ENCODE measurements at regions not wholly inside any gene's neighbourhood (a gene's known extent, or its start where the extent isn't known, plus 50 kb on each side); places are given as distances from the start of the nearest gene placed in this dataset.
"Not testable (repeated sequence)": the region's sequence is repeated elsewhere in the genome, so short reads cannot be mapped to it uniquely, and the experiment has no call there.

DNA sequence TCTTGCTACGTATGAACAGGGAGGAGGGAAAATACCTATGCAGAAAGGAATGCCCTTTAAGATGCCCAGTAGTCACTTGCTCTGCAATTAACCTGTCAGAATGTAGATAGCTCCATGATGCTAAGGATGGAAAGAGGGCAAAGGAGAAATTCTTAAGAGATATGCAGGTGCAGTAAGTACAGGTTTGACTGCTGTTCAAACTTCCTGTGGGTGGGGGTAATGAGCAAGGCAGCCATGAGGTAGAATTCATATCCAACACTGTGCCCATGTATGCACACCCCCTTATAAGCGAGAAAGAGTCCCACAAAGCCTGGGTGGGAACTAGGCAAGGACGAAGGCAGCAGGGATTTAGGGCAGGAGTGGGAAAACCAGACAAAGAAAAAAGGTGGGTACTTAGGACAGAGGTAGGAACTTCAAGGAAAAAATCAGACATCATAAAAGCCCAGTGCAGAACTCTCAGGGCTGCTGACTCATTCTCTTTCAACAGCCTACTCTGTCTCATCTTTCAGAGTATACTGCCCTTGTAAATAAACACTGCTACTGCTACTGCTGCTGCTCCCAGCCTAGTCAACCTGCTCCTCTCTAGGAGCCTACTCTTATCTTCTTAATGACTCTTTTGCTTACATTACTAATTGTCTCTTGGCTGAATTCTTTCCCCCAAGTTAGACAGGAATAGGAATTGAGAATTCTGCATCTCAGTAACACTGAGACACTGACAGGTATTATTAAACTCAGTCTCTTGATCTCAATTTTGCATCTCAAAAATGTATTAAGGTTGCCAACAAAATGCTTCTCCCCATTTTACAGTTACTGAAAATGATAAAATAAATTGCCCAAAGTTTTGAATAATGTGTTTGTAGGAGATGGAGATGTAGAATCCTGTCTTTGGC, 189.0 kb downstream of the PTH2R start:
- no peak for DNase-seq (ENCODE audit: low spot score)
- intact Hi-C loops (cut with DNase I), result no loop called here

DNA sequence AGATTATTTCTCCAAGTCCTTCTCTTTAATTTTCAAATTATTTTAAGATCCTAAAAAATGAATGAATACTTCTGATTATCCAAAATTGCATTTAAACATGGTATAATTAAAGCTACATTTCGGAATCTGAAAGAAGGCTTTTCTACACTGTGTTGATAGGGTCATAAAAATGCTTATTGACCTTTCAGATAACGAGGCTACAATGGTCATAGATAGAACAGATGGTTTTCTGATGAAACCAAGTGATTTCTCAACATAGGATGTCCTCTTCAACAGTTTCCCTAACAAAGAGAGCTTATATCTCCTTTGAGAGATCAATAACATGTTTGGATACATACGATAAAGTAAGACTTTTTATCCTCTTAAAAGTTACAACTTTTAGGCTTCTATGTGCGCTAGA, 201.1 kb downstream of the PTH2R start:
- intact Hi-C loops (cut with DNase I), result no loop called here
- DNase-seq (ENCODE audit: low spot score), result no peak

DNA sequence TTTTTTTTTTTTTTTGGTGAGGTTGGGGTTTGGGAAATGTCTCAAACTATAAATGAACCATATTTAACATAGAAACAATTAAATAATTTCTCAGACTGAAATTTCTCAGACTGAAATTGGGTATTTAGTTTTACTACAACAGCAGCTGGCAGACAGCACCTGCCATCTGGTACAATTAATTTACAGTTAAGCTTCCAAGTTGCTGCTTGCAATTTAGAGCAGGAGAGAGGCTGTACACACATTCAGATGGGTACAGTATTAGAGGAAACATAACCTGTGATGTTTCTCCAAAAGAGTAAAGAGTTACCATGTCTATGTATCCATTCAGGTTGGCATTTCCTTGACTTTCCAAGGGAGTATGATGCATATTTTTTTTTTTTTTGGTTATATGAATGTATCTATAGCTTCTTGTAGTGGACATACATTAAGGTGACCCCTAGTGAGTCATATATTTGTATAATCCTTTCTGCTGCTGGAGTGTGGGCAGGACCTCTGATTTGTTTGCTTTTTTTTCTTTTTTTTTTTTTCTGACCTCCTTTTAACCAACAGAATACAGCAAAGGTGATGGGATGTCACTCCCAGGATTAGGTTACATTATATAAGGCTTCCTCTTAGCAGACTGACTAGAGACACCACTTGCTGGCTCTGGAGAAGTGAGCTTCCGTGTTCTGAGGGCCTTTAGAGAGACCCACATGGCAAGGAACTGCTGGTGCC, 201.7 kb downstream of the PTH2R start:
- intact Hi-C loops (cut with DNase I), result no loop called here
- no peak for DNase-seq (ENCODE audit: low spot score)

DNA sequence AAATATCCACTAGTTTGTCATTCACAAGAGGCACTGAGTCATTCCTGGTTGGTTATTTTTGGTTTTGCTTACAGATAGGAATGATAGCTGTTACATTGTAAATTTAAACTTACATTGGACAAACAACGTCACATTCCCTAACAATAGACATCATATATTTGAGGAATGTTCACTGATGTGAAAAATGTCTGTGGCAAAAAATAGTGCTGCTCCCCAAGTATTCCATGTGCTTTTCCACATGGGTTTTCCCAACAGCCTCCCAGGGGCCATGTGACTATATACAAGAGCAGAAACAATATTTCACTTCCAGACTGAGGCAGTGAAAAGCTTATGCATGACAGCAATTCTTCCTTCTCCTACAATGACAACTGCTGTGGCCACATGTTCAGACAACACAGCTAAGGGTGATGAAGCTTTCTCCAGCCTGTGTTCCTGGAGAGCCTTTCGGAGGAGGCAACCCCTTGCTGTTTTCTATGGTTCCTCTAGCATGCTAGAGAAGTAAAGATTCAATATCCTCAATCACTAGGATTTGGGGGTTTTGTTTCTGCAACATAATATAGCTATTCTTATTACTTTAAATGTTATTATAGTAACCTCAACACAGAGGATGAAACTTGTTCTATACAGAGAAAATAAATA, 202.7 kb downstream of the PTH2R start:
- DNase-seq (ENCODE audit: low spot score), result no peak
- intact Hi-C loops (cut with DNase I), result no loop called here

DNA sequence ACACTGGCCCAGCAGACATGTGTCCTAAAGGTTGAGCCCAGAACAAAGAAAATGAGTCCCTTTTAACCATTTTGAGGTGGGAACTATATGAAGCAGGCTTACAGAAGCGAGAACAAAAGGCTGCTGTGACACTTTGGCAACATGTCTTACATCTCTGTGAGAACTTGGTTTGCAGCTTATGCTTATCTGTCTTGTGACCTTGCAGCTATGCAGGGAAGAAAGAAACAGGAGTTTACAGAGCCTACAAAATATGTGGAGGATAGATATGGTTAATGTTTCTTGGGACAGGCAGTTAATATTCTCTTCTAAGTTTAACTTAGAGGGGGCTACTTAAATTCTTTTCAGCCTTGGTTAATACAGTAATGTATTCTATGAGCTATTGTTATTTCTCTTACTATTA, 209.1 kb downstream of the PTH2R start:
- DNase-seq (ENCODE audit: low spot score), result not testable (repeated sequence)
- intact Hi-C loops (cut with DNase I), result loop anchor here in 1 of 2 donors (10.0 kb wide), 1 partner anchor 1311 kb away; no protein-coding TSS in a partner anchor

DNA sequence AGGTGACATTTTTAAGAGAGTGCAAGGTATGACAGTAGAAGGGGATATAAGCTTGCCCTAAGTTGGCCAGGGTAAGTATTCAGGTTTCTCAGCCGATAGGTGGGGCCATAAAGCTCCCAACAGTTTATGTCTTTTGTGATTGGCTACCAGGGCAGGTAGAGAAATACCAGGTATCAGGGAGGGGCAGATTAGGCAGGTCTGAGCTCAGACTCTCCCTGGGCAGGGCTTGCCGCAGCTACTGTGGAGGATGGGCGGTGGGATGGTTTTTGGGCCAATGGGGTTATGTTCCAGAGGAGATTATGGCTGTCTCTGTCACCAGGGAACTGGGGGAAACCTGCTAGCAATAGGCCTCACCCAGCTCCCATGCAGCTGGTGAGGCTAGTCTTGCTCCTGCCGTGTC, 211.6 kb downstream of the PTH2R start:
- intact Hi-C loops (cut with DNase I), result loop anchor here in 1 of 2 donors (10.0 kb wide), 1 partner anchor 1313 kb away; no protein-coding TSS in a partner anchor

DNA sequence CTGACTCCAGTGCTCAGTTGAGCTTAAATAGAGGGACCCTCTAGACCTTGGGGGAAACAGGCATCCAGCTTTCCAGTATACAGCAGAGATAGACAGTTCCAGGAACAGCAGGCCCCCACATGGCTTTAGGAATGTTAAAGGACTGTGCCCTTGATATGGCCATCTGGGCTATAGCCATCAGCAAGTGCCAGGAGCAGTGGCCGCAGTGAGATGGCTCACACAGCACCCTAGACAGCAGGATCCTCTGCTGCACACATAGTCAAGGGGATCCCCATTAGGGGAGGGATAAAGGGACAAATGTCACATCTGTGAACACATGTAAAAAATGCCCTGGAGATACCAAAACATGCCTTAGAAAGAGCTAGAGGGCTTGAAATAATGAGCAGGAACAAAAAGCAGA, 213.4 kb downstream of the PTH2R start:
- intact Hi-C loops (cut with DNase I), result loop anchor here in 1 of 2 donors (10.0 kb wide), 1 partner anchor 1315 kb away; no protein-coding TSS in a partner anchor
- no peak for DNase-seq (ENCODE audit: low spot score)

More for the DNA sequence above, 211.6 kb downstream of the PTH2R start:
- no peak for DNase-seq (ENCODE audit: low spot score)

DNA sequence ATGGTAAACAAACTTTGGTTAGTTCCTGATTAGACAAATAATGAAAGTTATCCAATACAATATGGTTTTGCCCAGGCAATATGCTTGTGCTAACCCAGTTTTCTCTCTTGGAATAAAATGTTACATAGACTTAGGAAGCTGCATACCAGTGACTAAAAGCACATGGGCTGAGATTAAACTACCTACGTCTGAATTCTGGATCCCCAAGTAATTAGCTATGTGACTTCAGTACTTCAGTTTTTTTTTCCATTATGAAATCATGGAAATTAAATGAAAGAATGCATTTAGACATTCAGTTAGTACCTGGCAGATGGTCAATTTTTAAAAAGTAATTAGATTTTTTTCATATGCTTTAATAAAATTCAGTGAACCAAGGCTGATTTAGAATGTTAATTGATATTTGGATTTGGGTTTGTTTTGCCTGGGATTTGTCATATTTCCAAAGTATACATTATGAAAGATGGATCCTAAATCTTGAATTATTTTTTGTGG, 213.9 kb downstream of the PTH2R start:
- no peak for DNase-seq (ENCODE audit: low spot score)
- intact Hi-C loops (cut with DNase I), result no loop called here

DNA sequence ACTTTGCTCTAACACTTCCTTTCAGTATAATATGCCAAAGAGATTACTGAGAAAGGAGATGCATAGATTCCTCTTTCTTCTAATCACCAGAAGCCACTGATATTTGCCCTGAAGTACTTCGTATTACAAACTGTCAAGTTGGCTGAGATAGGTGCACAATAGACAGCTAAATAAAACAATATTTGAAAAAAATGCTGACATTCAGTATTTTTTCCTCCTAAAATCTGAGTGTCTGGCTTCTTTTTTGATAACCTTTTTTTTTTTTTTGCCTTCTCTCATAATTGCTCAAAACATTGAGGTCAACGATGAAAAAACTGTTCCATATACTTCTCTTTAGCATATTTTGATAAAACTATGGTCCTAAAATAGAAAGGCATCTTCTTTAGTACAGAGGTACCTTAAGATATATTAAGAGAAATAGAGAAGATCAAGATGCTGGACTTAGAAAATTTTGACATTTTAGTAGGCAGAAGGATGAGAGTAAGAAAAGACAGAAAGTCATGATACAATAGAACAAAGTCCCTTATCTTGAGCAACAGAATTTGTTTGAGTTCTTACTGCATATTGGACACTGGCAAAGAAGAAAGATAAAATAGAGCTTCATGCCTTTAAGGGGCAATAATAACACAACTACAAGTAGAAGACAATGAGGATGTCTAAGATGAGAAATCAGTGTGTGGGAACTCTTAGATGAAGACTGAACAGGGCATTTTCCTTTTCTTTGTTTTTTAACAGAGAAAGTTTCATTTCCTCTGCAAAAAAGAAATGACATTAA, 220.7 kb downstream of the PTH2R start:
- intact Hi-C loops (cut with DNase I), result no loop called here
- no peak for DNase-seq (ENCODE audit: low spot score)

DNA sequence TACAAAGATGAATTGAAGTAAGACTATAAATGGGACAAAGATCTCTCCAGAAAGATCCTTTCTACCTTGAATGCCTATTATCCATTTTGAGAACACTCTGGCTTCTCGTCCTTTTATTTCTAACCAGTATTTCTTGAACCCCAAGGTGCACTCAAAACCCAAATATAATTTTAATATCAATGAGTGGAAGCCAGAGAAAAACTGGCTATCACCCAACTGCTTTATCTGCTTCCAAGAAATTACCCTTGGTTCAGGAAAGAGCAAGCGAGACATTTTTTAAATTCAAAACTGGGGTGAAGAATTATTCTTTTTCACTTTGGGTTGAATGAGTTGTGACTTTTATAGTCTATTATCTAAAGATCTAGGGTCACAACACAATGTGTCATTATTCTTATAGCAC, 221.3 kb downstream of the PTH2R start:
- intact Hi-C loops (cut with DNase I), result no loop called here
- DNase-seq (ENCODE audit: low spot score), result no peak

DNA sequence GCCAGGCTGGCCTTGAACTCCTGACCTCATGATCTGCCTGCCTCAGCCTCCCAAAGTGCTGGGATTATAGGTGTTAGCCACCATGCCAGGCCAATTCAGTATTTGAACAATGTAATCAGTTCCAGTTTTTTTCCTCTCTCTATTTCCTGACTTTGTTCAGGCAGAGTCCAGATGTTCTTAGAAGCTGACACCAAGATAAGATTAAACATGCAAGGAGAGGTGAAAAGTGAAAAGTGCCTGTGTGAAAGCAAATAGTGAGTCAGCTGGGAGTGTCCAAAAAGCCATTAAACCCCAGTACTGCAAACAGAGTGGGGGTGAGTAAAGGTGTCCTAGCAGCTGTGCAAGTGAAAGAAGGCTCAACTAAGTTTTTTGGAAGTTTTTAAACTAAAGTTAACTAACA, 231.5 kb downstream of the PTH2R start:
- no peak for DNase-seq (ENCODE audit: low spot score)
- intact Hi-C loops (cut with DNase I), result no loop called here

DNA sequence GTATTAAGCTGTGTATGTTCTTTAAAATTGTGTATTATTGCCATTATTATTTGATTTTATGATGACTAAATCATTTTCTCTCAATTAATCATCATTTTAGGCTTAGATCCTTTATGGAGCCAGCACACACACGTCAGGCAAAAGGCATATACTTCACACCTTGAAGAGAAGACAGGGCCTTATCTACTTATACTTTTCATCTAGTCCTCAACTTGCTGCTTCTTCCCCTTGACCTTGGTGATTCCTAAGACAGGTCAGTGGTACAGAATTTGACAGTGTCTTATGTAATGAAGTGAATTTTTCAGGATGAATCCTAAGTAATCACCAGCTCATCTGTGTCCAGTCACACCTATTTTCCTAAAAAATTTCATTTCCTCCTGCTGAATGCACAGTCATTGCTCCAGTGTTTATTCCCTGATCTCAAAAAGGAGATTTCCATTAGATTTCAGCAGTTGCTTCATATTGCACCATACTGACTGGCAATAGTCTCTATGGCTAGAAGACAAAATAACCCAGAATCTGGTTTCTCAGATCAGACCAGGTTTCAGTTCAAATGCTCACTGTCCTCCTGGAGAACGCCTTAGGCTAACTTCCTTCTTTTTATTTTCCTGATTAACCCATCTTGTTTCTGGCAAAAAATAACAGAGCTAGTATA, 235.7 kb downstream of the PTH2R start:
- DNase-seq (ENCODE audit: low spot score), result no peak
- intact Hi-C loops (cut with DNase I), result no loop called here

DNA sequence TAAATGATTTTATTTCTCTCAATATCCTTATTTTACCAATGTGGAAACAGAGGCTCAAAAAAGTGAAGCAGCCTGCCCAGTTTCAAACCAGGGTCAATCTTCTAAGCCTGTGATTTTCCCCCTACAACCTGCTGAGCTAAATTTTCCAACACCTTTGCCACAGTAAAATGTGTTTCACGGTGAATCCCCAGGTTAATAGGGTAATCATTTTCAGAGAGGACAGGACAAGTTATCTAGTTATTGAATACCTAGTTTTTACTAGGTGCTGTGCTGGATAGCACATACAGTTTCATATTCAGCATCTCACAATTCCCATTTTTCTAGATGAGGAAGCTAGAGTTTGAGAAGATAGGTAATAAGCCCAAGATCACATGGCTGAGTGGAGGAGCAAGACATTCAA, 236.6 kb downstream of the PTH2R start:
- DNase-seq (ENCODE audit: low spot score), result no peak
- intact Hi-C loops (cut with DNase I), result no loop called here

DNA sequence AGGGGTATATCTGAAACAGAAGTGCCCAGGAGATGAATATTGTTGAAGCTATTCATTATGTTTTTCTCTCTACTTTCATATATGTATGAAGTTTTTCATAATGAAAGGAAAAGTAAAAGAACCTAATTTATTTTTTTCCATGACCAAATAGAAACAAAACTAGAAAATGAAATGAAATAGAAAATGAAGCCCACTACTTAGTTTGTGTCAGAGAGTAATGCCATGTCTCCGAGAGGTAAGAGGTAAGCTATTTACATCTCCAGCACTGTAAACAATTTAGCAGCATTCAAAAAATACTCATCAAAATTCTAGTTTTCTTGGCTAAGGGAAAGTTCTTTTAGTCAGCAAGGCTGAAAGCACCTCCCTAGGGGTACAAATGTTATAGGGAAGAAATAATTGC, 238.6 kb downstream of the PTH2R start:
- intact Hi-C loops (cut with DNase I), result no loop called here
- no peak for DNase-seq (ENCODE audit: low spot score)

DNA sequence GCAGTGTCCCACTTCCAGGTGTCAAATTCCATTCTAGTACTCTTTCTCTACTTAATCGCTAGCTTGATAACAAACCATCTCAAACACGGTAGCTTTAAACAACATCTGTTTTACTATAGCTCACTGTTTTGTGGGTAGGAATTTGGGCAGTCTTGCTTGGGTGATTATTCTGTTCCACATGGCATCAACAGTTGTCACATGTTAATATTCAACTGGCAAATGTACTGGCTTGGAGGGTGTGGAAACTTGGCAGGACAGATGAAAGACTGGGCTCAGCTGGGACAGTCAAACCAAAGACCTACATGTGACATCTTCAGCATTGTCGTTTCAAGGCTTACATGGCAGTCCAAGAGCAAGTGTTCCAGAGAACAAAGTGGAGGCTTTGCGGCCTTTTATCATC, 241.8 kb downstream of the PTH2R start:
- no peak for DNase-seq (ENCODE audit: low spot score)
- intact Hi-C loops (cut with DNase I), result no loop called here

DNA sequence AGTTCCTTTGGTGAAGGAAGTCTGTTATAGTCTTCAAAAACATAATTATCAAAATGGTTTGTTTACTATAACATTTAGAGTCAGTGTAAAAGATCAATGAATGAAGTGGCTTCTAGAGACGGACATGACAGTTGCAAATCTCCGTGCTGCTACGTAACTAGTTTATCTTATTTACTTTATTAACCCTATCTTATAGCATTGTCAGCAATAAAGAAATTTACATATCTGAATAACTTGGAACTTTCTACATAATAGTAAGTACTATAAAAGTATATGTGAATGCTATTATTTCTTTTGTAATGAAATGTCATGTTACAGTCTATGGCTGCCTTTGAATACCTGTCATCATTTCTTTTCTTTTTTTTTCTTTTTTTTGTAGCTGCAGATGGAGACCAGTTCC, 246.8 kb downstream of the PTH2R start:
- intact Hi-C loops (cut with DNase I), result no loop called here

DNA sequence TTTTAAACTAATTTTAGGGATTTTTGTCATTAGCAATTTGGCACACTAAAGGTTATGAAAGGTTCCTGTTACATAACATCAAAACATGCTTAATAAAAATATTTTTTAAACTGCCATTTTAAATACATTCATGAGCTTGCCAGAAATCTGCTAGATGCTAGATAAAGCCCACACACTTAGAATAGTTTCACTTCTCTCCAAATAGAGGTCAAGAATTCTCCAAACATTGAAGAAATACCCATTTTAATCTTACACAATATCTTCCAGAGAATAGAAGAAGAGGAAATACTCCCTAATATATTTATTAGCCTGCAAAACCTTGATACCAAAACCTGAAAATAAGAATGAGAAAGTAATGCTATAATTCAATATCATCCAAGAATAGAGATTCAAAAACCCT, 247.5 kb downstream of the PTH2R start:
- no peak for DNase-seq (ENCODE audit: low spot score)
- intact Hi-C loops (cut with DNase I), result no loop called here

More for the DNA sequence above, 246.8 kb downstream of the PTH2R start:
- no peak for DNase-seq (ENCODE audit: low spot score)

DNA sequence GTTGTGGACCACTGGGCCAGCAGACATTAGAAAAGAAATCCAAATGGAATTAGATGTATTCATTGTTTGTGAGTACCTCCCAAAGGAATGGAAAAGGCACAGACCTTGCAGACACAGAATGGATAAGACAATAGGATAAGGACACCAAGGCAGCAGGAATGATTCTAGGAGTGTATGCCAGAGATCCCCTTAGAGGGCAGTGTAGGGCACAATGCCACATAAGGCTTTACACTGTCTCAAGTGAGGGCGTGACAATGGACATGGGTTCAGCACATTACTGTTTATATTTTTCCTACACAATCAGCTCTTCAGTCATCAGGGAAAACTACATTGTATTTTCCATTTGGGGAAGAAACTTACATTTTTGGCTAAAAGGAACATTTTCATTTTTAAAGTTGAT, 250.9 kb downstream of the PTH2R start:
- intact Hi-C loops (cut with DNase I), result no loop called here
- no peak for DNase-seq (ENCODE audit: low spot score)

DNA sequence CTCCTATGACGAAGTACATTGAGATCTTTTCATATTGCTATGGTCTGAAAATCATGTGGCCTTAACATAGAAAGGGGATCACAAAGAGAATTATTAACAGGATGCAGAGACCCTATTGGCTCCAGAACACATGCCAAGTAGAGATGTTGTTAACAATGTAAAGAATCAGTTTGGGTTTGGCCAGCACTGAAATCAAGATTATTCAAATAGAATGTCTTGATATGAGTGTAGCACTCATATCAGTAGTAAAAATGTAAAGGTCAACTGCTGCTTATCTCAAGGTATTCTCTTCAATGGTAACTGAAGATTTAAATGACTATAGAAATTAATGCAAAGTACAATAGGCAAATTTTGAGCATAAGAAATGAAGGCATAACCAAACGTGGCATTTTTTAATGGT, 262.8 kb downstream of the PTH2R start:
- intact Hi-C loops (cut with DNase I), result no loop called here
- DNase-seq (ENCODE audit: low spot score), result no peak
